ENCODE measurements at regions not wholly inside any gene's neighbourhood (a gene's known extent, or its start where the extent isn't known, plus 50 kb on each side); places are given as distances from the start of the nearest gene placed in this dataset.

DNA sequence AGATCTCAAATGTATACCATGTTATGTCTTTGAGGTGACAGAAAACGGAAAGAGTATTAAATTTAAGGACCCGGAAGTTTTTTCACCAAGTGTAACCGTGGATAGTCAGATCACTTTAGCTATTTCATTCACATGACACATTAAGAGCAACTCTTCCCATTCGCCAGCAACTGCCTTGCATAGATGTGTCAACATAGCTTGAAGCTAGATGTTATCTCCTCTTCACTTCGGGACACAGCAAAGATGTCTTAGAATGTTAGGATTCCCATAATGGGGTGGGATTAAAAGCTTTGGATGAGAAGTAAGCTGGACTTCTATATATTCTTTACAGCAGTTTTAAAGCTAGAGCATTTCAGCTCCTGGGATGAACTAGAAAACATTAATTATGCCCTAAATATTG lies 1135.9 kb upstream of the PCDH20 start:
- TF ChIP-seq, protein P1, sequence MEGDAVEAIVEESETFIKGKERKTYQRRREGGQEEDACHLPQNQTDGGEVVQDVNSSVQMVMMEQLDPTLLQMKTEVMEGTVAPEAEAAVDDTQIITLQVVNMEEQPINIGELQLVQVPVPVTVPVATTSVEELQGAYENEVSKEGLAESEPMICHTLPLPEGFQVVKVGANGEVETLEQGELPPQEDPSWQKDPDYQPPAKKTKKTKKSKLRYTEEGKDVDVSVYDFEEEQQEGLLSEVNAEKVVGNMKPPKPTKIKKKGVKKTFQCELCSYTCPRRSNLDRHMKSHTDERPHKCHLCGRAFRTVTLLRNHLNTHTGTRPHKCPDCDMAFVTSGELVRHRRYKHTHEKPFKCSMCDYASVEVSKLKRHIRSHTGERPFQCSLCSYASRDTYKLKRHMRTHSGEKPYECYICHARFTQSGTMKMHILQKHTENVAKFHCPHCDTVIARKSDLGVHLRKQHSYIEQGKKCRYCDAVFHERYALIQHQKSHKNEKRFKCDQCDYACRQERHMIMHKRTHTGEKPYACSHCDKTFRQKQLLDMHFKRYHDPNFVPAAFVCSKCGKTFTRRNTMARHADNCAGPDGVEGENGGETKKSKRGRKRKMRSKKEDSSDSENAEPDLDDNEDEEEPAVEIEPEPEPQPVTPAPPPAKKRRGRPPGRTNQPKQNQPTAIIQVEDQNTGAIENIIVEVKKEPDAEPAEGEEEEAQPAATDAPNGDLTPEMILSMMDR (IDR thresholded peaks at IDR 0.05), result no peak
- TF ChIP-seq EP300 (IDR thresholded peaks at IDR 0.05) (no peak), POLR2A (IDR thresholded peaks at IDR 0.05) (no peak), POLR2AphosphoS5 (IDR thresholded peaks at IDR 0.05) (no peak)

Measured in suprapubic skin (tissue), 4 donors.